Skin epidermis (tissue), 12 donors: ENCODE measurements at regions not wholly inside any gene's neighbourhood (a gene's known extent, or its start where the extent isn't known, plus 50 kb on each side); places are given as distances from the start of the nearest gene placed in this dataset.

Source experiments
- H3K27ac ChIP-seq, 21 experiments: fragments of 200-600 bp; sonication (generic) in 11 of 21; one replicate each; pipeline ENCODE4 v1.5.0; 2020; ENCODE audit warnings: mild to moderate bottlenecking in 3 of 21, inconsistent platforms in 2 of 21, moderate library complexity in 2 of 21
- H3K4me3 ChIP-seq, 7 experiments: fragments of 200-600 bp; sonication (generic) in 2 of 7; one replicate each; pipeline ENCODE4 v1.5.0; 2020; ENCODE audit warnings: inconsistent platforms in 2 of 7, mild to moderate bottlenecking in 2 of 7, moderate library complexity in 1 of 7

- H3K27ac ChIP-seq, result no peak overlapping the region
- H3K4me3 ChIP-seq, result no peak overlapping the region
Measured at GRCh38 chr10:6642876-6643275, 62.8 kb upstream of the PRKCQ start.

GRCh38 chr10:6640433-6641040 is 60.5 kb upstream of the PRKCQ start:
- no peak overlapping the region for H3K4me3 ChIP-seq
- H3K27ac ChIP-seq, result no peak overlapping the region

GRCh38 chr10:6637053-6637452 is 57.0 kb upstream of the PRKCQ start:
- Histone ChIP-seq H3K4me3 (no peak overlapping the region), H3K27ac (no peak overlapping the region)

DNA sequence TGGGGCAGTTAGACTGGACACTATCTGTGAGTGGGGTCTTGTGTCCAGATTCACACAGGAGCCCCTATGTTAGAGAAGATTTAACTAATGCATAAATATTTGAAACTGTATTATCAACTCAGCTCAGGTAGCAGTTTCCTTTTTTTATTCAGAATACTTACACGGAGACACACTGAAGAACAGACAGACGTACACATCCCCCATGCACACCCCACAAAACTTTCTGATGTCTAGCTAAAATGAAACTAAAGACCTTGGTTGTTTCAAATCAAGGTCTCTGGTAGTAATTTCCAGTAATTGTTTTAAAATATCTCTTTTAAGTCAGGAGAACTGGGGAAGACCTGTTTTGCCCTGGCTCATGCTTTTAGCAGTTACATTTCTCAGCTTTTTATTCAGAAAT is 55.7 kb upstream of the PRKCQ start:
- Histone ChIP-seq H3K4me3 (no peak overlapping the region), H3K27ac (no peak overlapping the region)
